Right atrium auricular region (tissue), 2 donors: ENCODE measurements at regions not wholly inside any gene's neighbourhood (a gene's known extent, or its start where the extent isn't known, plus 50 kb on each side); places are given as distances from the start of the nearest gene placed in this dataset.

Source experiments
- DNase-seq: peaks from one replicate; pipeline ENCODE4 v3.0.0-alpha.2; 2019; ENCODE audit warnings: low spot score
- H3K27ac ChIP-seq, 2 donors: fragments of 200-600 bp; sonication (generic); 1 replicate in 1 of 2; 2 replicates in 1 of 2; pipeline ENCODE4 v1.5.1; 2016 to 2019
- H3K27me3 ChIP-seq, 2 donors: fragments of 200-600 bp; sonication (generic); one replicate each; pipeline versions ENCODE4 v1.5.1 to v1.6.0; 2017 to 2019
- H3K36me3 ChIP-seq: fragments of 200-600 bp; sonication (generic); one replicate; pipeline ENCODE4 v1.5.1; 2016
- H3K4me1 ChIP-seq, 2 donors: fragments of 200-600 bp; sonication (generic); one replicate each; pipeline versions ENCODE4 v1.5.1 to v1.6.0; 2017 to 2019
- H3K4me3 ChIP-seq, 2 donors: fragments of 200-600 bp; sonication (generic); 1 replicate in 1 of 2; 2 replicates in 1 of 2; pipeline ENCODE4 v1.5.1; 2017 to 2019; ENCODE audit warnings: mild to moderate bottlenecking in 1 of 2, moderate library complexity in 1 of 2
- H3K9me3 ChIP-seq, 2 donors: fragments of 200-600 bp; sonication (generic); one replicate each; pipeline ENCODE4 v1.5.1; 2019
- TF ChIP-seq, protein P1 (sequence below), 2 donors: fragments of 200-600 bp; sonication (generic); IDR thresholded peaks; one replicate each; pipeline ENCODE4 v1.5.1; 2019; ENCODE audit warnings: antibody characterized with exemption in 2 of 2

DNA sequence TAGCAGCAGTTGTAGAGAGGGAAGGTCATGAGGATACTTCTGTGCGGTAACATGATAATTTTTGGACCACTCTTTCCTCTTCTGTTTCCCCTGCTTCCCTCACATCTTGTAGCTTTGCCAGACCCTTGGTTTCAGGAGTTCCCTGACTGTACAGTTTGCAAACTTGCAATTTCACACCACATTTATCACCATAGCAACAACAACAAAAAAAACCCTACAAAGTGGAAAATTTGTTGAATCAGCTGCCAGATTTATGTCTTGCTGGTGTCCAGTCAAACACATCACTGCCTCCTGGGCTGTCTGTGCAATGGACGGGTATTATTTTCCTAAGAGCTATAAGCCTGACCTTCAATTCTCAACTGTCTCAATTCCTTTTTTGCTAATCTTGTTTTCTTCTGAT lies 751.6 kb downstream of the TLR4 start:
- TF ChIP-seq, protein P1, sequence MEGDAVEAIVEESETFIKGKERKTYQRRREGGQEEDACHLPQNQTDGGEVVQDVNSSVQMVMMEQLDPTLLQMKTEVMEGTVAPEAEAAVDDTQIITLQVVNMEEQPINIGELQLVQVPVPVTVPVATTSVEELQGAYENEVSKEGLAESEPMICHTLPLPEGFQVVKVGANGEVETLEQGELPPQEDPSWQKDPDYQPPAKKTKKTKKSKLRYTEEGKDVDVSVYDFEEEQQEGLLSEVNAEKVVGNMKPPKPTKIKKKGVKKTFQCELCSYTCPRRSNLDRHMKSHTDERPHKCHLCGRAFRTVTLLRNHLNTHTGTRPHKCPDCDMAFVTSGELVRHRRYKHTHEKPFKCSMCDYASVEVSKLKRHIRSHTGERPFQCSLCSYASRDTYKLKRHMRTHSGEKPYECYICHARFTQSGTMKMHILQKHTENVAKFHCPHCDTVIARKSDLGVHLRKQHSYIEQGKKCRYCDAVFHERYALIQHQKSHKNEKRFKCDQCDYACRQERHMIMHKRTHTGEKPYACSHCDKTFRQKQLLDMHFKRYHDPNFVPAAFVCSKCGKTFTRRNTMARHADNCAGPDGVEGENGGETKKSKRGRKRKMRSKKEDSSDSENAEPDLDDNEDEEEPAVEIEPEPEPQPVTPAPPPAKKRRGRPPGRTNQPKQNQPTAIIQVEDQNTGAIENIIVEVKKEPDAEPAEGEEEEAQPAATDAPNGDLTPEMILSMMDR (IDR thresholded peaks at IDR 0.05), result no peak
- H3K4me3 ChIP-seq, result no peak overlapping the region
- H3K27ac ChIP-seq, result no peak overlapping the region
- no peaks in the 10 kb centered on the region for H3K9me3 ChIP-seq
- no peaks in the 10 kb centered on the region for H3K36me3 ChIP-seq
- H3K4me1 ChIP-seq, result no peaks in the 10 kb centered on the region
- no peak for DNase-seq
- no peaks in the 10 kb centered on the region for H3K27me3 ChIP-seq

DNA sequence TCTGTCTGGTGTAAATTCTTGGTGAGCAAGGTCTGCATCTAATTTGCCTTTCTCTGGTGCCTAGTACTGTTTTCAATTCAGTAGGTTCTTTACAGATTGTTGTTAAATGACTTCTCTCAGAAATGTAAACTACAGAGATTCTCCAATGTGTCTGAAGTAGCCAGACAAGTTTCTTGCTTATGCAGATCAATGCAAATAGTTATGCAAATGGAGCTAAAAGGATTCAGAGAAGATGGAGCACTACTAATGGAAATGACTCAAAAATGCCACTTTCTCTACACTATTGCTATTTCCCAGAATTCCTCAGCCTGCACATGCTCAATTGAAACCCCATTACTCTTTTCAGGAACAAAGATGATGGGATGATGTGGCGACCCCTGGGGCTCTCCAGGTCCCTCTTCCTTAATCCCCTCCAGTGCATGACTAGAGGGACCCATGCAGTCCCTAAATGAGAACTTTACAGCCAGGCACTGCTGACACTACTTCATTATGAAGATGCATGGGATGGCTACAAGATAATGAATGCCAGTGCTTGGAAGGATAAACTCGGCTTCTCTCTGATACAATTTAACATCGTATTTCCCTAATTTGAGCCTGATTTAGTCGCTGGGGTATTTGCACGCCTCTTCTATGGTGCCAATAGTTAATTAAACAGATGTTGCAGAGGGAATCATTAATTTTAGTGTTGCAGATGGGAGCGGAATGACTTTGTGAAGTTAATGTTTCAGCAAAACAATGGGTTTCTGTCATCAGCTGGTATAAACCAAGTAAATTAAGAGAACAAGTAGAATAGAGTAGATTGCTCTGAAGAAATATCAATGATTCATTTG lies 753.2 kb downstream of the TLR4 start:
- Histone ChIP-seq H3K27ac (no peak overlapping the region), H3K9me3 (no peaks in the 10 kb centered on the region), H3K36me3 (no peaks in the 10 kb centered on the region), H3K4me1 (no peaks in the 10 kb centered on the region), H3K27me3 (no peaks in the 10 kb centered on the region), H3K4me3 (no peak overlapping the region)
- TF ChIP-seq, protein P1 (IDR thresholded peaks at IDR 0.05), result no peak
- no peak for DNase-seq

DNA sequence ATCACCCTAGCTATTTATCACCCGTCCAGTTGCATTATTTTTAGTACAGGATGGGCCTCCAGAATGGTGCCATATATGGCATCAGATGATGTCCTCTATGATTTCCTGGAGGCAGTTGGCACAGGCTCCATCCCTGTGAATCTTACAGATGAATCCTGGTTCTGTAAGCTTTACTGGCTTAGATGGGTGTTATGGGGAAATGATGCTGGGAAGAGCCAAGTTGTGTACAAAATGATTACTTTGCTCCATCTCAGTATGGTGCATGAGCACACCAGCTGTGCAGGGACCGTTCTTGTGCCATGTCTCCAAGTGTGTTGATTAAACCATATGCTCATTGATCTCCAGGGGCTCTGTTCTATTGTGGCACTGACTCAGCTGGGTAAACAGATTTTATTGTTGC lies 755.7 kb downstream of the TLR4 start:
- H3K9me3 ChIP-seq, result no peaks in the 10 kb centered on the region
- no peaks in the 10 kb centered on the region for H3K36me3 ChIP-seq
- no peaks in the 10 kb centered on the region for H3K27me3 ChIP-seq
- no peak for DNase-seq
- TF ChIP-seq, protein P1 (IDR thresholded peaks at IDR 0.05), result no peak
- H3K4me1 ChIP-seq, result no peaks in the 10 kb centered on the region
- no peak overlapping the region for H3K4me3 ChIP-seq
- peak overlapping the region; percentile 14 to 65 for H3K27ac ChIP-seq

DNA sequence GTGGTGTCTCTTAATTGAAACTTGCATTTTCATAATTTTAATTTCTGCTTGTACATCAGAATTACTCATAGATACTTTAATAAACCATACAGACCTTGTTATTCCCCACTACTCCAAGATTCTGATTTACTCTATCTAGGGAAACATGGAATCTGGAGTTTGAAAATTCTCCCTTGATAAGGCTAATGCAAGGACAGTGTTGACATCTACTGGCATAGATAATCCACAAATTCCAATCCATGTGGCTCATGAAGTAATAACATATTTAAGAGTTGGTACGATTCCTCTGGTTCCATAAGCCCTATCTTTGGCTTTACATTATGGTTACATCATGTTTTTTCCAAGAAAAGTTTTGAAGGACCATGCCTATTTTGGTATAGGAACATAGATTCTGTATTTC lies 759.2 kb downstream of the TLR4 start:
- Histone ChIP-seq H3K36me3 (no peaks in the 10 kb centered on the region), H3K27me3 (no peaks in the 10 kb centered on the region), H3K4me1 (no peaks in the 10 kb centered on the region), H3K4me3 (no peak overlapping the region), H3K9me3 (no peaks in the 10 kb centered on the region), H3K27ac (no peak overlapping the region)
- TF ChIP-seq, protein P1 (IDR thresholded peaks at IDR 0.05), result no peak
- DNase-seq, result no peak

DNA sequence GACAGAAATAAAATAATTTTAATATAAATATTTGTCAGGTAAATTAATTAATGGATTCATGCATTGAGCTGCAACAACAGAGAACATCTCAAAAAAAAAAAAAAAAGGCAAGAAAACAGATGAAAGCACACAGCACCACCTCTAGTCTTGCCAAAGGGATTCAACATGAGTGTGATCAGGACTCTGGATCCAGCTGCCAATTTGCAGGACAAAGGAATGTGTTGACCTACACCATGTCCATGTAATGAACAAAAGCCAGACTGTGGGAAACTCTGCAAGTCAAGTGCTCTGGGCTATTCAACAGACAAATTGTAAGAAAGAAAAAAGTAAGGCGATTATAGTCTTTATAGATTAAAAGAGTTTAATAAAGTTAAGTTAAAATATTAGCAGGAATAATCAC lies 769.3 kb downstream of the TLR4 start:
- TF ChIP-seq, protein P1 (IDR thresholded peaks at IDR 0.05), result no peak
- Histone ChIP-seq H3K4me1 (no peaks in the 10 kb centered on the region), H3K27ac (no peak overlapping the region), H3K36me3 (no peaks in the 10 kb centered on the region), H3K4me3 (no peak overlapping the region), H3K9me3 (no peaks in the 10 kb centered on the region), H3K27me3 (no peaks in the 10 kb centered on the region)
- DNase-seq, result no peak

DNA sequence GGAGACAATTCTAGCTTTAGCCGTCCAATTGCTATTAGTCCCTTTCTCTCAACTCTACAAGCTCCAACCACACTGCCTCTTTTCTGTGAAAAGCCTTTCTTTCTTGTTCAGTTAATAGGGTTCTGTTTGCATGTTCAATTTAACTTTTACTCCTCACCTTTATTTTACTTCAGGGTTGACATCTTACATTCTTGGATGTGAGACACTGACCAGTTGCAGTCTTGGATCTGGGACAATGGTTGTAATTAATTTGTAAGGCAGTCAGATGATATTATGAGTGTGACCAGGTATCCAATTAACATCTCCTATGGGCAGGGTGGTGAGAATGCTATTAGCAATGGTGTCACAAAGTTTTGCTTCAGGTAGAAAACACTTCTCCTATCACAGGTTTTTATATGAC lies 774.5 kb downstream of the TLR4 start:
- no peaks in the 10 kb centered on the region for H3K4me1 ChIP-seq
- TF ChIP-seq, protein P1 (IDR thresholded peaks at IDR 0.05), result no peak
- H3K27me3 ChIP-seq, result no peaks in the 10 kb centered on the region
- H3K4me3 ChIP-seq, result no peak overlapping the region
- no peaks in the 10 kb centered on the region for H3K36me3 ChIP-seq
- no peak overlapping the region for H3K27ac ChIP-seq
- no peaks in the 10 kb centered on the region for H3K9me3 ChIP-seq
- no peak for DNase-seq
